Keratinocyte (primary cell): ENCODE measurements at regions not wholly inside any gene's neighbourhood (a gene's known extent, or its start where the extent isn't known, plus 50 kb on each side); places are given as distances from the start of the nearest gene placed in this dataset.

Source experiments
- DNase-seq: peaks from one replicate; pipeline ENCODE4 v3.0.0-alpha.2; 2011; ENCODE audit warnings: low read depth, missing footprints, low spot score
- FAIRE-seq: peaks from 2 replicates; lab custom pipeline; 2011; peaks lifted over from hg19 to GRCh38; lab: Jason Lieb, UNC
- H2AFZ ChIP-seq: 2 replicates; pipeline ENCODE4 v1.6.0; 2012; ENCODE audit warnings: low read length, control low read depth, inconsistent platforms; ENCODE audit not compliant: control insufficient read depth
- H3K27ac ChIP-seq: 2 replicates; pipeline ENCODE4 v1.5.1; 2011; ENCODE audit warnings: low read length; ENCODE audit not compliant: control insufficient read depth, insufficient read depth
- H3K27me3 ChIP-seq: 3 replicates; pipeline ENCODE4 v1.6.0; 2011; ENCODE audit warnings: low read length; ENCODE audit not compliant: control insufficient read depth, insufficient read depth; ENCODE audit errors: extremely low read depth
- H3K36me3 ChIP-seq, 2 experiments: 2 replicates in 1 of 2; 3 replicates in 1 of 2; pipeline ENCODE4 v1.5.1; 2011; ENCODE audit warnings: low read length in 2 of 2, mild to moderate bottlenecking in 1 of 2; ENCODE audit not compliant: control insufficient read depth in 2 of 2, insufficient read depth in 2 of 2; ENCODE audit errors: extremely low read depth in 1 of 2
- H3K4me1 ChIP-seq: 3 replicates; pipeline ENCODE4 v1.5.1; 2011; ENCODE audit warnings: low read length; ENCODE audit not compliant: control insufficient read depth, insufficient read depth; ENCODE audit errors: extremely low read depth
- H3K4me2 ChIP-seq: 3 replicates; pipeline ENCODE4 v1.6.0; 2011; ENCODE audit warnings: low read depth, low read length; ENCODE audit not compliant: control insufficient read depth, insufficient read depth; ENCODE audit errors: extremely low read depth
- H3K4me3 ChIP-seq, 3 experiments: fragments of 200-600 bp in 1 of 3; sonication (generic) in 1 of 3; 2 replicates in 2 of 3; 3 replicates in 1 of 3; pipeline ENCODE4 v1.5.1; 2011 to 2016; ENCODE audit warnings: low read length in 3 of 3, mild to moderate bottlenecking in 3 of 3, control low read depth in 2 of 3, inconsistent platforms in 1 of 3, low read depth in 1 of 3, mixed read lengths in 1 of 3, mixed run types in 1 of 3, moderate library complexity in 1 of 3; ENCODE audit not compliant: control insufficient read depth in 2 of 3, insufficient read depth in 2 of 3; ENCODE audit errors: extremely low read depth in 1 of 3
- H3K79me2 ChIP-seq: 2 replicates; pipeline ENCODE4 v1.6.0; 2012; ENCODE audit warnings: low read length; ENCODE audit not compliant: control insufficient read depth, insufficient read depth
- H3K9ac ChIP-seq: 3 replicates; pipeline ENCODE4 v1.6.0; 2011; ENCODE audit warnings: low read length; ENCODE audit not compliant: control insufficient read depth, insufficient read depth; ENCODE audit errors: extremely low read depth
- H3K9me1 ChIP-seq: 3 replicates; pipeline ENCODE4 v1.6.0; 2011; ENCODE audit warnings: low read length; ENCODE audit not compliant: control insufficient read depth, insufficient read depth; ENCODE audit errors: extremely low read depth
- H3K9me3 ChIP-seq: 2 replicates; pipeline ENCODE4 v1.5.1; 2012; ENCODE audit warnings: low read depth, low read length; ENCODE audit not compliant: control insufficient read depth
- H4K20me1 ChIP-seq: 3 replicates; pipeline ENCODE4 v1.6.0; 2011; ENCODE audit warnings: low read length; ENCODE audit not compliant: control insufficient read depth, insufficient read depth; ENCODE audit errors: extremely low read depth
- EZH2 ChIP-seq: IDR thresholded peaks from one replicate; pipeline ENCODE4 v1.6.1; 2012; ENCODE audit warnings: inconsistent platforms, mild to moderate bottlenecking, low read length, moderate library complexity
- dilution Hi-C: fragments of 300-500 bp; cut with MboI; formaldehyde crosslinking; loops from one replicate; pipeline ENCODE4 v1.7.0; 2020; ENCODE audit warnings: low sequenced_read_pairs; ENCODE audit not compliant: extremely low pct_ligation_motif_present
- TF ChIP-seq, protein P1 (sequence below), 3 experiments: IDR thresholded peaks in 1 of 3; conservative IDR thresholded peaks in 1 of 3; optimal IDR thresholded peaks in 1 of 3; 2 replicates in 2 of 3; 3 replicates in 1 of 3; pipeline versions ENCODE3 to v1.5.1; 2011; ENCODE audit warnings: low read length in 3 of 3, mild to moderate bottlenecking in 3 of 3, moderate library complexity in 2 of 3, control low read depth in 1 of 3, inconsistent platforms in 1 of 3; ENCODE audit not compliant: insufficient read depth in 2 of 3; ENCODE audit errors: extremely low read depth in 1 of 3

- Histone ChIP-seq H3K27me3 (no peaks in the 10 kb centered on the region), H3K36me3 (no peaks in the 10 kb centered on the region), H3K9me3 (no peaks in the 10 kb centered on the region), H3K4me1 (no peaks in the 10 kb centered on the region), H3K79me2 (no peaks in the 10 kb centered on the region), H2AFZ (no peak overlapping the region), H3K9ac (no peak overlapping the region), H3K4me3 (no peak overlapping the region), H4K20me1 (no peaks in the 10 kb centered on the region), H3K9me1 (no peaks in the 10 kb centered on the region), H3K4me2 (no peak overlapping the region), H3K27ac (no peak overlapping the region)
- dilution Hi-C loops, result no loop called here
- no peak for FAIRE-seq
- no peak for DNase-seq
- TF ChIP-seq, protein P1, sequence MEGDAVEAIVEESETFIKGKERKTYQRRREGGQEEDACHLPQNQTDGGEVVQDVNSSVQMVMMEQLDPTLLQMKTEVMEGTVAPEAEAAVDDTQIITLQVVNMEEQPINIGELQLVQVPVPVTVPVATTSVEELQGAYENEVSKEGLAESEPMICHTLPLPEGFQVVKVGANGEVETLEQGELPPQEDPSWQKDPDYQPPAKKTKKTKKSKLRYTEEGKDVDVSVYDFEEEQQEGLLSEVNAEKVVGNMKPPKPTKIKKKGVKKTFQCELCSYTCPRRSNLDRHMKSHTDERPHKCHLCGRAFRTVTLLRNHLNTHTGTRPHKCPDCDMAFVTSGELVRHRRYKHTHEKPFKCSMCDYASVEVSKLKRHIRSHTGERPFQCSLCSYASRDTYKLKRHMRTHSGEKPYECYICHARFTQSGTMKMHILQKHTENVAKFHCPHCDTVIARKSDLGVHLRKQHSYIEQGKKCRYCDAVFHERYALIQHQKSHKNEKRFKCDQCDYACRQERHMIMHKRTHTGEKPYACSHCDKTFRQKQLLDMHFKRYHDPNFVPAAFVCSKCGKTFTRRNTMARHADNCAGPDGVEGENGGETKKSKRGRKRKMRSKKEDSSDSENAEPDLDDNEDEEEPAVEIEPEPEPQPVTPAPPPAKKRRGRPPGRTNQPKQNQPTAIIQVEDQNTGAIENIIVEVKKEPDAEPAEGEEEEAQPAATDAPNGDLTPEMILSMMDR (optimal IDR thresholded peaks at IDR 0.05 in 1 of 3, IDR thresholded peaks at IDR 0.05 in 1 of 3, conservative IDR thresholded peaks at IDR 0.05 in 1 of 3; ENCODE audit: extremely low read depth in 1 of 3, insufficient read depth in 2 of 3, low read length in 3 of 3), result no peak
- no peak for TF ChIP-seq EZH2
Observed at GRCh38 chr11:134512061-134512460, 100.0 kb upstream of the B3GAT1 start.

- no peak for DNase-seq
- TF ChIP-seq, protein P1 (optimal IDR thresholded peaks at IDR 0.05 in 1 of 3, IDR thresholded peaks at IDR 0.05 in 1 of 3, conservative IDR thresholded peaks at IDR 0.05 in 1 of 3; ENCODE audit: extremely low read depth in 1 of 3, insufficient read depth in 2 of 3, low read length in 3 of 3), result no peak
- TF ChIP-seq EZH2, result no peak
Observed at GRCh38 chr11:134511255-134511654, 99.2 kb upstream of the B3GAT1 start.

More at GRCh38 chr11:134511255-134511654, 99.2 kb upstream of the B3GAT1 start:
- Histone ChIP-seq H3K9me1 (no peaks in the 10 kb centered on the region), H3K4me3 (no peak overlapping the region), H3K79me2 (no peaks in the 10 kb centered on the region), H3K9ac (no peak overlapping the region), H3K27ac (no peak overlapping the region), H3K9me3 (no peaks in the 10 kb centered on the region), H3K36me3 (no peaks in the 10 kb centered on the region), H4K20me1 (no peaks in the 10 kb centered on the region), H2AFZ (no peak overlapping the region), H3K4me2 (no peak overlapping the region), H3K27me3 (no peaks in the 10 kb centered on the region), H3K4me1 (no peaks in the 10 kb centered on the region)
- dilution Hi-C loops, result no loop called here
- FAIRE-seq, result no peak
